ENCODE measurements at regions not wholly inside any gene's neighbourhood (a gene's known extent, or its start where the extent isn't known, plus 50 kb on each side); places are given as distances from the start of the nearest gene placed in this dataset.
A peak's percentile ranks its signal among the peaks of the same experiment; 100 is the strongest.

GRCh38 chr4:53907772-53908171, 156.6 kb downstream of the CHIC2 start:
- Histone ChIP-seq H3K4me1 (ENCODE audit: insufficient read depth, insufficient read length) (no peaks in the 10 kb centered on the region), H3K4me3 (ENCODE audit: insufficient read length, low read depth) (no peak overlapping the region), H3K9me3 (ENCODE audit: insufficient read depth, low read length) (no peaks in the 10 kb centered on the region), H3K9ac (ENCODE audit: insufficient read length, low read depth) (no peak overlapping the region), H3K36me3 (ENCODE audit: insufficient read depth, insufficient read length, low read length) (no peaks in the 10 kb centered on the region), H3K27me3 (ENCODE audit: insufficient read depth, insufficient read length) (peaks cover 6% of the 10 kb centered on the region)
- no peak for TF ChIP-seq ZNF274 (IDR thresholded peaks at IDR 0.05; ENCODE audit: low read depth, low read length)
- TF ChIP-seq YY1 (IDR thresholded peaks at IDR 0.05; ENCODE audit: insufficient read depth, insufficient read length), result no peak
- TF ChIP-seq SUZ12 (IDR thresholded peaks at IDR 0.05; ENCODE audit: extremely low read depth, insufficient read depth, insufficient read length), result no peak
- DNase-seq (ENCODE audit: low read depth, low spot score), result no peak

DNA sequence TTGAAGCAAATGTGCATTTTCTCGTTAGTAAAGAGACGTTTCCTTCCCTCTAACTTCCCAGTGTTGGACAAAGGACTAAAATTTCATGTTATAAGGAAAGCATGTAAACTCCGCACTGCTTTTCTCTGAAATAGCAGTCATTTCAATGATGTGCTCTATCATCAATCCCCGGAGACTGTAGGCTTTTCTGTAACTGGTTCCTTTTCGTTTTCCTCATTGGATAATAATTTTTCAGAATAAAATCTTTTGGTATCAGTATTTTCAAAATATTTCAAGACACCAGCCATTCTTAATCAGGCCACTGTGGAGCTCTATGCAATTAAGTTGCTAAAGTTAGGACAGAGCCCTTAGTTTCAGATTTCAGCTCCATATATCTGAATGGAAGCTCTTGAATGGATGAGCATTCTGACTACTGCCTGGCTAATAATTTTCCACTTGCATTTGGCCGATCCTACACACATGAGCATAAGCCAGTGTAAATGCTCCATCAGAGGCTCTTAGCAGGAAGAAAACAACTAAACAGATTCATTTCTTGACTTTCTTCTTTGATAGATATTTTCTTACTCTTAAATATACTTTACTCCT, 157.7 kb downstream of the CHIC2 start:
- Histone ChIP-seq H3K36me3 (ENCODE audit: insufficient read depth, insufficient read length, low read length) (no peaks in the 10 kb centered on the region), H3K9me3 (ENCODE audit: insufficient read depth, low read length) (no peaks in the 10 kb centered on the region), H3K4me1 (ENCODE audit: insufficient read depth, insufficient read length) (no peaks in the 10 kb centered on the region), H3K4me3 (ENCODE audit: insufficient read length, low read depth) (no peak overlapping the region), H3K27me3 (ENCODE audit: insufficient read depth, insufficient read length) (peaks cover 6% of the 10 kb centered on the region), H3K9ac (ENCODE audit: insufficient read length, low read depth) (no peak overlapping the region)
- no peak for TF ChIP-seq ZNF274 (IDR thresholded peaks at IDR 0.05; ENCODE audit: low read depth, low read length)
- TF ChIP-seq SUZ12 (IDR thresholded peaks at IDR 0.05; ENCODE audit: extremely low read depth, insufficient read depth, insufficient read length), result no peak
- no peak for TF ChIP-seq YY1 (IDR thresholded peaks at IDR 0.05; ENCODE audit: insufficient read depth, insufficient read length)
- DNase-seq (ENCODE audit: low read depth, low spot score), result no peak

DNA sequence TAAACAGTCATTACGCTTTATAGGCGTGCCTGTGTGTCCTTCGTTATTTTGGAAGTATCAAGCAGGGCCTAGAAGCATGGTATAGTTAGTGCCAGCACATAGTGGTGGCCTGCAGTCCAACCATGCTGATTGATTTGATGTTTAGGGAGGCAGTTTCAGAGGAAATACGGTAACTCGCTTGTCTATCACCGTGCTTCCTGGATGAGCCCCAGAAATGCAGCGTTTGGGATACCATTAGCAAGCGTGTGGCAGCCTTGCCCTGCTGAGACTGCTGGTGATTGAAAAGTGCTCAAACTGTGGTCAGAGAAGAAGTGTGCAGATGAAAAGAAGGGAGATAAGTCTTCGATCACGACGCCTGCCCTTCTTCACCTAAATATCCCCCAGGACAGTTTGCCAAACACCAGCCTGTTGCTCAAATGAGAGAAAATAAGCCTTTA, 158.4 kb downstream of the CHIC2 start:
- Histone ChIP-seq H3K27me3 (ENCODE audit: insufficient read depth, insufficient read length) (peaks cover 6% of the 10 kb centered on the region), H3K9ac (ENCODE audit: insufficient read length, low read depth) (no peak overlapping the region), H3K4me3 (ENCODE audit: insufficient read length, low read depth) (no peak overlapping the region), H3K36me3 (ENCODE audit: insufficient read depth, insufficient read length, low read length) (no peaks in the 10 kb centered on the region), H3K9me3 (ENCODE audit: insufficient read depth, low read length) (no peaks in the 10 kb centered on the region), H3K4me1 (ENCODE audit: insufficient read depth, insufficient read length) (no peaks in the 10 kb centered on the region)
- TF ChIP-seq ZNF274 (IDR thresholded peaks at IDR 0.05; ENCODE audit: low read depth, low read length) (no peak), SUZ12 (IDR thresholded peaks at IDR 0.05; ENCODE audit: extremely low read depth, insufficient read depth, insufficient read length) (no peak), YY1 (IDR thresholded peaks at IDR 0.05; ENCODE audit: insufficient read depth, insufficient read length) (no peak)
- DNase-seq (ENCODE audit: low read depth, low spot score), result peak; percentile 56

GRCh38 chr4:53905276-53905940, 159.0 kb downstream of the CHIC2 start:
- H3K36me3 ChIP-seq (ENCODE audit: insufficient read depth, insufficient read length, low read length), result no peaks in the 10 kb centered on the region
- no peaks in the 10 kb centered on the region for H3K4me1 ChIP-seq (ENCODE audit: insufficient read depth, insufficient read length)
- no peak overlapping the region for H3K9ac ChIP-seq (ENCODE audit: insufficient read length, low read depth)
- H3K9me3 ChIP-seq (ENCODE audit: insufficient read depth, low read length), result no peaks in the 10 kb centered on the region
- peaks cover 6% of the 10 kb centered on the region for H3K27me3 ChIP-seq (ENCODE audit: insufficient read depth, insufficient read length)
- no peak overlapping the region for H3K4me3 ChIP-seq (ENCODE audit: insufficient read length, low read depth)
- no peak for DNase-seq (ENCODE audit: low read depth, low spot score)
- no peak for TF ChIP-seq SUZ12 (IDR thresholded peaks at IDR 0.05; ENCODE audit: extremely low read depth, insufficient read depth, insufficient read length)
- TF ChIP-seq ZNF274 (IDR thresholded peaks at IDR 0.05; ENCODE audit: low read depth, low read length), result no peak
- no peak for TF ChIP-seq YY1 (IDR thresholded peaks at IDR 0.05; ENCODE audit: insufficient read depth, insufficient read length)

DNA sequence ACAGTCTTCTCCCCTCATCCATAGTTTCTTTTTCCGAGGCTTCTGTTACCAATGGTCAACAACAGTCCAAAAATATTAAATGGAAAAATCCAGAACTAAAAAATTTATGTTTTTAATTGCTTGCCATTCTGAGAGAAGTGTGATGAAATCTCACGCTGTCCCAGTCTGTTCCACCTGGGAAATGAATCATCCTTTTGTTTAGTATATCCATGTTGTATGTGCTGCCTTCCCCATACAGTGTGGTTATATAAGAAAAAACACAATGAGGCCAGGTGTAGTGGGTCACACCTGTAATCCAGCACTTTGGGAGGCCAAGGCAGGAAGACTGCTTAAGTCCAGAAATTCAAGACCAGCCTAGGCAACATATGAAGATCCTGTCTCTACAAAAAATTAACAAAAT, 161.6 kb downstream of the CHIC2 start:
- H3K36me3 ChIP-seq (ENCODE audit: insufficient read depth, insufficient read length, low read length), result no peaks in the 10 kb centered on the region
- H3K9ac ChIP-seq (ENCODE audit: insufficient read length, low read depth), result no peak overlapping the region
- H3K4me1 ChIP-seq (ENCODE audit: insufficient read depth, insufficient read length), result no peaks in the 10 kb centered on the region
- no peak for DNase-seq (ENCODE audit: low read depth, low spot score)
- TF ChIP-seq ZNF274 (IDR thresholded peaks at IDR 0.05; ENCODE audit: low read depth, low read length), result no peak
- TF ChIP-seq SUZ12 (IDR thresholded peaks at IDR 0.05; ENCODE audit: extremely low read depth, insufficient read depth, insufficient read length), result no peak
- no peaks in the 10 kb centered on the region for H3K9me3 ChIP-seq (ENCODE audit: insufficient read depth, low read length)
- peaks cover 6% of the 10 kb centered on the region for H3K27me3 ChIP-seq (ENCODE audit: insufficient read depth, insufficient read length)
- no peak overlapping the region for H3K4me3 ChIP-seq (ENCODE audit: insufficient read length, low read depth)

- Histone ChIP-seq H3K9ac (ENCODE audit: insufficient read length, low read depth) (no peak overlapping the region), H3K36me3 (ENCODE audit: insufficient read depth, insufficient read length, low read length) (no peaks in the 10 kb centered on the region), H3K27me3 (ENCODE audit: insufficient read depth, insufficient read length) (no peaks in the 10 kb centered on the region), H3K4me3 (ENCODE audit: insufficient read length, low read depth) (no peak overlapping the region), H3K9me3 (ENCODE audit: insufficient read depth, low read length) (no peaks in the 10 kb centered on the region), H3K4me1 (ENCODE audit: insufficient read depth, insufficient read length) (no peaks in the 10 kb centered on the region)
- TF ChIP-seq ZNF274 (IDR thresholded peaks at IDR 0.05; ENCODE audit: low read depth, low read length), result no peak
- no peak for TF ChIP-seq SUZ12 (IDR thresholded peaks at IDR 0.05; ENCODE audit: extremely low read depth, insufficient read depth, insufficient read length)
- DNase-seq (ENCODE audit: low read depth, low spot score), result no peak
These were observed 164.1 kb downstream of the CHIC2 start for GRCh38 chr4:53900271-53900649.

DNA sequence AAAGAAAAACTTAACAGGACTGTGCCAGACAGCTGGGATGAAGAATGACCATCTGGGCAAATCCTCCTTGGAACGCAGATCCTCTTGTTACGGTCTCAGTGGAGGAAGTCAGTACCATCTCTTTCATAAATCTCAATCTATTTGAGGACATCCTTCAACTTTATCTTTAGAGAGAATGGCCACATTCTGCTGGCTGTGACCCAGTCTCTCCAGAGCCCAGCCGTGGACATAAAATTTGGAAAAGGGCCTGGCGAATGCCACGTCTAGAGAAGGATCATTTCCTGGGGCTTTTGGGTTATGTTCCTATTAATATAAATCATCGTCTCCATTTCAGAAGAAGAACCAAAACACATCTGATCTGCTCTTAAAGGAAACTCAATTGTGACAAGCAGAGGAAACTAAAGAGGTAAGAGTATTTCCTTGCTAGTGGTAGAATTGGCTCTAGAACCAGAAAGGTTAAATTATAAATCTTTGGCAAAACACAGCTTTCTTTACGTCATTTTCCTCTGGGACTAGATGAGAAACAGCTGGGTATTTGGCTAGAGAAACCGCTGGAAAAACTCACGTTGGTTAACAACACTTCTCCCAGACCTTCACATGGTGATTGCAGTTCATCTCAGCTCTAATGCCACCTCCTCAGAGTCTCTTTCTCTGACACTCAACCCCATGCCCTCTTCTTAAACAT, 164.7 kb downstream of the CHIC2 start:
- H3K9me3 ChIP-seq (ENCODE audit: insufficient read depth, low read length), result no peaks in the 10 kb centered on the region
- no peak for DNase-seq (ENCODE audit: low read depth, low spot score)
- H3K4me3 ChIP-seq (ENCODE audit: insufficient read length, low read depth), result no peak overlapping the region
- no peaks in the 10 kb centered on the region for H3K4me1 ChIP-seq (ENCODE audit: insufficient read depth, insufficient read length)
- H3K9ac ChIP-seq (ENCODE audit: insufficient read length, low read depth), result no peak overlapping the region
- no peaks in the 10 kb centered on the region for H3K36me3 ChIP-seq (ENCODE audit: insufficient read depth, insufficient read length, low read length)
- H3K27me3 ChIP-seq (ENCODE audit: insufficient read depth, insufficient read length), result no peaks in the 10 kb centered on the region
- TF ChIP-seq YY1 (IDR thresholded peaks at IDR 0.05; ENCODE audit: insufficient read depth, insufficient read length), result no peak
- TF ChIP-seq SUZ12 (IDR thresholded peaks at IDR 0.05; ENCODE audit: extremely low read depth, insufficient read depth, insufficient read length), result no peak
- TF ChIP-seq ZNF274 (IDR thresholded peaks at IDR 0.05; ENCODE audit: low read depth, low read length), result no peak
